ENCODE measurements at regions not wholly inside any gene's neighbourhood (a gene's known extent, or its start where the extent isn't known, plus 50 kb on each side); places are given as distances from the start of the nearest gene placed in this dataset.

- ChIA-PET POLR2A (ENCODE audit: partially characterized antibody) (no interaction called here), CTCF (ENCODE audit: partially characterized antibody) (no interaction called here)
- no peak overlapping the region for H3K9ac ChIP-seq (replicated peaks in 1 of 4; ENCODE audit: extremely low read depth in 1 of 4, low read depth in 3 of 4, low read length in 3 of 4)
- no peak overlapping the region for H3K56ac ChIP-seq (replicated peaks; ENCODE audit: insufficient read length, low read depth, low read length)
- no peak overlapping the region for H4K91ac ChIP-seq (replicated peaks; ENCODE audit: insufficient read length, low read length)
- H4K8ac ChIP-seq (ENCODE audit: extremely low read depth, insufficient read depth, low read length): no peak overlapping the region
- H2BK20ac ChIP-seq (ENCODE audit: low read length): no peak overlapping the region
- no peaks in the 10 kb centered on the region for H3K36me3 ChIP-seq (ENCODE audit: control insufficient read depth in 2 of 4, insufficient read depth in 4 of 4, low read length in 3 of 4)
- no peak overlapping the region for H4K5ac ChIP-seq (ENCODE audit: insufficient read length, low read depth, low read length)
- FAIRE-seq (no peak), DNase-seq (ENCODE audit: low read depth in 1 of 2, low spot score in 2 of 2) (no peak)
- no peaks in the 10 kb centered on the region for H4K20me1 ChIP-seq (replicated peaks in 1 of 2; ENCODE audit: control insufficient read depth in 1 of 2, insufficient read depth in 2 of 2, low read length in 2 of 2)
- H2BK15ac ChIP-seq (ENCODE audit: low read length): no peak overlapping the region
- TF ChIP-seq BRCA1 (IDR thresholded peaks at IDR 0.05; ENCODE audit: low read depth, low read length) (no peak), SP2 (IDR thresholded peaks at IDR 0.05; ENCODE audit: low read length) (no peak), BCL11A (IDR thresholded peaks at IDR 0.05; ENCODE audit: low read depth in 2 of 2, low read length in 2 of 2) (no peak), SP1 (IDR thresholded peaks at IDR 0.05; ENCODE audit: low read depth, low read length) (no peak), SUZ12 (IDR thresholded peaks at IDR 0.05; ENCODE audit: low read length) (no peak), TAF7 (optimal IDR thresholded peaks at IDR 0.05; ENCODE audit: borderline replicate concordance, low read depth, low read length) (no peak)
- H3K23me2 ChIP-seq (ENCODE audit: low read depth, low read length): no peaks in the 10 kb centered on the region
- no peaks in the 10 kb centered on the region for H3K4me1 ChIP-seq (replicated peaks in 1 of 4; ENCODE audit: control insufficient read depth in 3 of 4, insufficient read depth in 4 of 4, low read length in 3 of 4)
- no peaks in the 10 kb centered on the region for H3K27me3 ChIP-seq (replicated peaks in 1 of 4; ENCODE audit: control insufficient read depth in 3 of 4, extremely low read depth in 1 of 4, insufficient read depth in 3 of 4, low read length in 3 of 4)
- H3K79me2 ChIP-seq (ENCODE audit: control insufficient read depth in 1 of 2, insufficient read depth in 2 of 2, low read length in 2 of 2): no peaks in the 10 kb centered on the region
- no peak overlapping the region for H3K4me3 ChIP-seq (ENCODE audit: extremely low read depth in 1 of 4, insufficient read depth in 2 of 4, low read depth in 3 of 4, low read length in 4 of 4)
- no peak overlapping the region for H2BK12ac ChIP-seq (ENCODE audit: low read depth, low read length)
- H2BK5ac ChIP-seq (ENCODE audit: low read depth, low read length): no peak overlapping the region
- H3K9me3 ChIP-seq (ENCODE audit: insufficient read depth in 2 of 2, low read depth in 1 of 2, low read length in 1 of 2): peaks cover 4 to 19% of the 10 kb centered on the region in 2 experiments; a peak in 2 of 4 replicates
- H3K79me1 ChIP-seq (ENCODE audit: low read depth, low read length): no peaks in the 10 kb centered on the region
- H2AFZ ChIP-seq (ENCODE audit: low read length): no peak overlapping the region
- no peak overlapping the region for H2BK120ac ChIP-seq (replicated peaks; ENCODE audit: low read depth, low read length)
- 89% methylated on average over 1 of the region's 1 CpG; no CpG with 5 or more reads in 1 of the 2 experiments for WGBS, 2 experiments (ENCODE audit: extremely low coverage in 1 of 2, insufficient coverage in 1 of 2, insufficient read length in 1 of 2, insufficient replicate concordance in 2 of 2, low coverage in 1 of 2, low lambda C conversion rate in 2 of 2, missing lambda C conversion rate in 1 of 2)
- no peak overlapping the region for H3K4me2 ChIP-seq (ENCODE audit: insufficient read depth in 1 of 2, low read depth in 2 of 2, low read length in 2 of 2)
- no peak overlapping the region for H2AK5ac ChIP-seq (ENCODE audit: low read depth, low read length)
- H3K4ac ChIP-seq (replicated peaks; ENCODE audit: insufficient read length, low read depth, low read length): no peak overlapping the region
- no peak overlapping the region for H3K23ac ChIP-seq (ENCODE audit: insufficient read length)
- no peak overlapping the region for H3K27ac ChIP-seq (ENCODE audit: low read depth, low read length)
- H3K14ac ChIP-seq (ENCODE audit: insufficient read length): no peak overlapping the region
- H3K18ac ChIP-seq (ENCODE audit: extremely low read depth, low read length): no peak overlapping the region
Measured at GRCh38 chr2:18045230-18045629, 166.8 kb downstream of the KCNS3 start.
